ENCODE measurements at regions not wholly inside any gene's neighbourhood (a gene's known extent, or its start where the extent isn't known, plus 50 kb on each side); places are given as distances from the start of the nearest gene placed in this dataset.
"Not testable (repeated sequence)": the region's sequence is repeated elsewhere in the genome, so short reads cannot be mapped to it uniquely, and the experiment has no call there.

DNA sequence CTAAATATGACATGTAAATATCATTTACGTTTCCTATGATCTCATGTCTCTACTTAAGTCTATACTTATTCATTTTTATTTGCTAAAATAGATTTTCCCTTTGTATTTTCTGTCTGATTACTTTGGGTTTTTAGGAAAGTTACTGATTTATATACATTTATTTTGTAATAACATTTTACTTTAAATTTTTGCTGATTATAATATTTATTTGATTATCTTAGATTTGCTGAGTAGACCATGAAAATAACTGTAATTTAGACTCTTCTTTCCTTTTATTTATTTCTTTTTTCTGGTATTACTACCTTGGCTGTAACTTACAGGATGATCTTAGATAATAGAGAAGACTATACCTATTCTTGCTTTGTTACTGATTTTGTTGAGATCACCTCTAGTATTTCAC lies 159.9 kb upstream of the POGK start:
- Mint-ChIP-seq H3K27ac (no peak overlapping the region), H3K36me3 (no peaks in the 10 kb centered on the region), H3K4me3 (no peak overlapping the region), H3K9me3 (no peaks in the 10 kb centered on the region), H3K27me3 (peaks cover 0 to 3% of the 10 kb centered on the region in 2 donors), H3K4me1 (no peaks in the 10 kb centered on the region)
- DNase-seq = no peak
- ATAC-seq (replicated peaks) = no peak

DNA sequence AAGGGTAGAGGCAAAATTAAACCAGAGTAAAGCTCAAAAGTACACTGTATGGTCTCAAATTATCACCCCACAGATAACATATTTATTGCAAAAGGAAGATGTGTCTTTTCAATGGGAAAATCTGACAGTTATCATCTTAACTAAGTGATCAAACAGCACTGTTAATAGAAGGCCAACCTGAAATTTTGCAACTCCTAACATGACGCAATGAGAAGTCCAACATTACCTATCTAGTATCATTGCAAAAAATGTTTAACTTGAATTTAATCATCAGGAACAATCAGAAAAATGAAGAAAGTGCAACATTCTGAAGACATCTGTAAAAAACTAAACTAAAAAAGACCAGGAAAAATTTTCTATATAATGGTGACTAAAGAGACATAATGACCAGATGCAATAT lies 156.7 kb upstream of the POGK start:
- no peaks in the 10 kb centered on the region for H3K4me1 Mint-ChIP-seq
- peaks cover 11 to 13% of the 10 kb centered on the region in 2 donors for H3K27me3 Mint-ChIP-seq
- DNase-seq (no peak), ATAC-seq (replicated peaks) (no peak)
- peaks cover 17 to 24% of the 10 kb centered on the region in 2 donors for H3K9me3 Mint-ChIP-seq
- H3K27ac Mint-ChIP-seq = no peak overlapping the region
- H3K4me3 Mint-ChIP-seq = no peak overlapping the region
- peaks cover 0 to 3% of the 10 kb centered on the region in 2 donors for H3K36me3 Mint-ChIP-seq

DNA sequence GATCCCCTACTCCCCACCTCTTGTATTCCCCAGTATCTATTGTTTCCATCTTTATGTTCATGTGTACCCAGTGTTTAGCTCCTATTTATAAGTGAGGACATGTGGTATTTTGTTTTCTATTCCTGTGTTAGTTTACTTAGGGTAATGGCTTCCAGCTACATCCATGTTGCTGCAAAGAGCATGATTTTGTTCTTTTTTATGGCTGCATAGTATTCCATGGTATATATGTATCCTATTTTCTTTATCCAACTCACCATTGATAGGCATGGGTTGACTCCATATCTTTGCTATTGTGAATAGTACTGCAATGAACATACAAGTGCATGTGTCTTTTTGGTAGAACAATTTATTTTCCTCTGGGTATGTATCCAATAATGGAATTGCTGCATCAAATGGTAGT lies 154.6 kb upstream of the POGK start:
- ATAC-seq (replicated peaks); DNase-seq; H3K36me3 Mint-ChIP-seq; H3K4me1 Mint-ChIP-seq; H3K4me3 Mint-ChIP-seq; H3K27ac Mint-ChIP-seq: not testable (repeated sequence)
- peaks cover 17 to 24% of the 10 kb centered on the region in 2 donors for H3K9me3 Mint-ChIP-seq
- H3K27me3 Mint-ChIP-seq = peaks cover 11 to 17% of the 10 kb centered on the region in 2 donors

DNA sequence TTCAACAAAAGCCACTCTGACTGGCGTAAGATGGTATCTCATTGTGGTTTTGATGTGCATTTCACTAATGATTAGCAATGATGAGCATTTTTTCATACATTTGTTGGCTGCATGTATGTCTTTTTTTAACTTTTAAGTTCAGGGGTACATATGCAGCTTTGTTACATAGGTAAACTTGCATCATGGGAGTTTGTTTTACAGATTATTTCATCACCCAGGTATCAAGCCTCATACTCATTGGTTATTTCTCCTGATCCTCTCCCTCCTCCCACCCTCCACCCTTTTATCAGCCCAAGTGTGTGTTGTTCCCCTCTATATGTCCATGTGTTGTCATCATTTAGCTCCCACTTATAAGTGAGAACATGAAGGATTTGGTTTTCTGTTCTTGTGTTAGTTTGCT lies 154.1 kb upstream of the POGK start:
- no peaks in the 10 kb centered on the region for H3K4me1 Mint-ChIP-seq
- no peak overlapping the region for H3K27ac Mint-ChIP-seq
- ATAC-seq (replicated peaks) (no peak), DNase-seq (no peak)
- peaks cover 0 to 3% of the 10 kb centered on the region in 2 donors for H3K36me3 Mint-ChIP-seq
- H3K4me3 Mint-ChIP-seq = no peak overlapping the region
- peaks cover 17 to 24% of the 10 kb centered on the region in 2 donors for H3K9me3 Mint-ChIP-seq
- peaks cover 9 to 22% of the 10 kb centered on the region in 2 donors for H3K27me3 Mint-ChIP-seq

DNA sequence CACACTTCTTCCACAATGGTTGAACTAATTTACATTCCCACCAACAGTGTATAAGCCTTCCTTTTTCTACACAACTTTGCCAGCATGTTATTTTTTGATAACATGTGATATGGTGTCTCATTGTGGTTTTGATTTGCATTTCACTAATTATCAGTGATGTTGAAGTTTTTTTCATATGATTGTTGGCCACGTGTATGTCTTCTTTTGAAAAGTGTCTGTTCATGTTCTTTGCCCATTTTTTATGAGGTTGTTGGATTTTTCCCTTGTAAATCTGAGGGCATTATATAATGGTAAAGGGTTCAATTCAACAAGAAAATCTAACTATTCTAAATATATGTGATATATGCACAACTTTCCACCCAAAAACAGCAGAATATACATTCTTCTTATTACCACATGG lies 153.4 kb upstream of the POGK start:
- not testable (repeated sequence) for H3K4me3 Mint-ChIP-seq; H3K4me1 Mint-ChIP-seq; H3K27ac Mint-ChIP-seq; DNase-seq; H3K36me3 Mint-ChIP-seq; ATAC-seq (replicated peaks)
- Mint-ChIP-seq H3K9me3 (peaks cover 17 to 24% of the 10 kb centered on the region in 2 donors), H3K27me3 (peaks cover 12 to 26% of the 10 kb centered on the region in 2 donors)

DNA sequence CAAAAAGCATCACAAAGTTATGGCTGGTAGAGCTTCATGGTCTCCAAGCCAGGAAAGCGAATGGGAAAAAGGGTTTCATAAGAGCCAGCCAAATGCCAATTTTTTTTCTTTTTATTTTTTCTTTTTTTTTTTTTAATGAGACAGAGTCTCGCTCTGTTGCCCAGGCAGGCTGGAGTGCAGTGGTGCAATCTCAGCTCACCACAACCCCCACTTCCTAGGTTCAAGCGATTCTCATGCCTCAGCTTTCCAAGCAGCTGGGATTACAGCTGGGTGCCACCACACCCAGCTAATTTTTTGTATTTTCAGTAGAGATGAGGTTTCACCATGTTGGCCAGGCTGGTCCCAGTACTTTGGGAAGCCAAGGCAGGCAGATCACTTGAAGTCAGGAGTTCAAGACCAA lies 148.7 kb upstream of the POGK start:
- H3K27me3 Mint-ChIP-seq = peaks cover 18 to 44% of the 10 kb centered on the region in 2 donors
- not testable (repeated sequence) for DNase-seq; H3K36me3 Mint-ChIP-seq; H3K27ac Mint-ChIP-seq; ATAC-seq (replicated peaks); H3K4me1 Mint-ChIP-seq; H3K4me3 Mint-ChIP-seq
- H3K9me3 Mint-ChIP-seq = peaks cover 9 to 12% of the 10 kb centered on the region in 2 donors

DNA sequence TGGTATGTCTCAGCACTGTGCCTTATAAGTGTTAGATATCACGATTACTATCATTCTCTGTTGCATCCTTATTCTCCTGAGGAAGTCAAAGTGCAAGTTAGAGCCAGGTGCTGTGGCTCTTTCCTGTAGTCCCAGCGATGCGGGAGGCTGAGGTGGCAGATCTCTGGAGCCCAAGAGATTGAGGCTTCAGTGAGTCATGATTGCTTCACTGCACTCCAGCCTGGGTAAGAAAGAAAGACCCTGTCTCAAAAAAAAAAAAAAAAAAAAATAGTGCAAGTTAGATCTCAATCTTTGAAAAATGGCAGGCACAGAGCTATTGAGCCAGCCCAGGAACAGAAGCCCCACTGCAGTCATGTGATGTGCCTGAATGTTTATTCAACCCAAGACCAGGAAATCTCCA lies 147.8 kb upstream of the POGK start:
- Mint-ChIP-seq H3K27me3 (peaks cover 10 to 42% of the 10 kb centered on the region in 2 donors), H3K4me3 (no peak overlapping the region), H3K36me3 (no peaks in the 10 kb centered on the region), H3K4me1 (peaks cover 0 to 2% of the 10 kb centered on the region in 2 donors), H3K9me3 (peaks cover 2 to 3% of the 10 kb centered on the region in 2 donors), H3K27ac (no peak overlapping the region)
- no peak for ATAC-seq (replicated peaks)
- DNase-seq = no peak

DNA sequence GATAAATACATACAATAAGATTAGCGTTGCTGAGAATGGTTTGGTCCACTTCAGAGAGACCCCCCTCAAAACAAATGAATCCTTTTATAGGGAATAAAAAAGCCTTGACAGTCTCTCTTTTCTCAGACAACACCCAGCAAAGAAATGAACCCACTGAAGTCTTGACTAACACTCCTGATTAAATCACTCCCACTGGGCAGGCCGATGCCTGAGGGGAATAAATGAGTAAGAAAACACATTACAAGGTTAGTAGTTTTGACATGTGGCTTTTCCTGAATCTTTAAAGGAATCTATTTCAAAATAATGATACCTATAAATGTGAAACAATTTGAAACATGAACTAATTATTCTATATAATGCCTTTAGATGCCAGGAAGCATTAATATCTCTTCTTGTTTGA lies 146.9 kb upstream of the POGK start:
- ATAC-seq (replicated peaks) (no peak), DNase-seq (no peak)
- H3K4me1 Mint-ChIP-seq = peaks cover 0 to 2% of the 10 kb centered on the region in 2 donors
- no peak overlapping the region for H3K27ac Mint-ChIP-seq
- peaks cover 10 to 40% of the 10 kb centered on the region in 2 donors for H3K27me3 Mint-ChIP-seq
- no peaks in the 10 kb centered on the region for H3K9me3 Mint-ChIP-seq
- H3K36me3 Mint-ChIP-seq = no peaks in the 10 kb centered on the region
- H3K4me3 Mint-ChIP-seq = no peak overlapping the region

DNA sequence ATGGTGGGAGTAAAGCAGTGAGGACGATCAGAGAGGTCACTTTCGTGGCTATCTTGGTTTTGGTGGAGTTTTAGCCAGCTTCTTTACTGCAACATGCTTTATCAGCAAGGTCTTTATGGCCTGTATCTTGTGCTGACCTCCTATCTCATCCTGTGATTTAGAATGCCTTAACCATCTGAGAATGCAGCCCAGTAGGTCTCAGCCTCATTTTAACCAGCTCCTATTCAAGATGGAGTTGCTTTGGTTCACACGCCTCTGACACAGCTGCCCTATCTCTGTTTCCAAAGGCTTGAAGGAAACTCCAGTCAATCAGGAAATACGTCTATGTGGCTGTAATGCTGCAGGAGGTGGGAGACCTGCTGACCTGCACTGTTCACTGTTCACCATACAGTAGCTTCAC lies 146.1 kb upstream of the POGK start:
- no peaks in the 10 kb centered on the region for H3K9me3 Mint-ChIP-seq
- H3K27me3 Mint-ChIP-seq = peaks cover 10 to 34% of the 10 kb centered on the region in 2 donors
- no peak for DNase-seq
- H3K27ac Mint-ChIP-seq = no peak overlapping the region
- H3K4me1 Mint-ChIP-seq = peaks cover 0 to 2% of the 10 kb centered on the region in 2 donors
- ATAC-seq (replicated peaks) = no peak
- no peaks in the 10 kb centered on the region for H3K36me3 Mint-ChIP-seq
- H3K4me3 Mint-ChIP-seq = no peak overlapping the region

DNA sequence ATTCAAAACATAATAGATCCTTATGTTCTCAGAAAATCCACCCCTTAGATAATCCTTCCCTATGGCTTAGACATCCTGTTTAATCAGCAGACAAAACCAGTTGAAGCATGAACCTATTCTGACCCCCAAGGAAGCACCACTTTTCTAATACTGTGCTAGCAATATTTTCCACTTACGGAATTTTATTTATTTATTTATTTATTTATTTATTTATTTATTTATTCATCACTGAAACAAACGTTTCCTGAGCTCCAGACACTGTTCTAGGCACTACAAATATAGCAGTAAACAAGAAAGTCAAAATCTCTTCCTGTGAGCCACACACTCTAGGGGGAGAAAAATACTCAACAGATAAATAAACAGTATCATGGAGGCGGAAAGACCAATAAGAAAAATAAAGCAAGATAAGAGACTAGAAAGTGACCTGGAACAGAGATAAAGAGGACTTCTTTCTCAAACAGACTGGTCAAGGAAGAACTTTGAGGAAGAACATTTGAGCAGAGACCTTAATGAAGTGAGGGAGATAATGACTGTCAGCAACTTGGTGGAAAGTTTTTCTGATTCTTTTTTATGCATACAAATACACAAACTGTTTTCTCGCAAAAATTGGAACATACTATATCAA lies 145.5 kb upstream of the POGK start:
- H3K4me3 Mint-ChIP-seq = no peak overlapping the region
- H3K4me1 Mint-ChIP-seq = peaks cover 0 to 2% of the 10 kb centered on the region in 2 donors
- no peaks in the 10 kb centered on the region for H3K36me3 Mint-ChIP-seq
- no peak for DNase-seq
- H3K27ac Mint-ChIP-seq = no peak overlapping the region
- peaks cover 10 to 34% of the 10 kb centered on the region in 2 donors for H3K27me3 Mint-ChIP-seq
- H3K9me3 Mint-ChIP-seq = no peaks in the 10 kb centered on the region
- ATAC-seq (replicated peaks) = no peak

DNA sequence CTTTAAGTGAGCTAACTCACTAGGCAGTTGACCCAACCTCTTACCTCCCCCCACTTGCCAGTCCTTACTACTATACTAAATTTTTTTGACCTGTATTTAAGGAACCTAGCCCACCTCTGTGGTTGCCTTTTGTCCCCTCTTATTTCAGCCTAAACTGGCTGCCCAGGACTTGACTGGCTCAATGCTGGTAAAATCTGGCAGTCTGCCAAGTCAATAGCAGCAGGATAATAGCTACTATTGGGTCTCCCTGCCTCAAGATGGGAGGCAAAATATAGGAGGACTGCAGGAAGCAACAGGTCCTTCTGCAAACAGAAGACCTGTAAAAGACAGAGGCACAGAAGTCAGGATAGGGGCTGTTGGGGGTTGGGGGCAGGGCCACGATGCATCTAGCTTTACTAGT lies 144.2 kb upstream of the POGK start:
- DNase-seq = no peak
- no peak overlapping the region for H3K4me3 Mint-ChIP-seq
- peaks cover 0 to 2% of the 10 kb centered on the region in 2 donors for H3K4me1 Mint-ChIP-seq
- H3K27ac Mint-ChIP-seq = no peak overlapping the region
- H3K27me3 Mint-ChIP-seq = peaks cover 10 to 29% of the 10 kb centered on the region in 2 donors
- no peaks in the 10 kb centered on the region for H3K36me3 Mint-ChIP-seq
- ATAC-seq (replicated peaks) = no peak
- H3K9me3 Mint-ChIP-seq = no peaks in the 10 kb centered on the region

DNA sequence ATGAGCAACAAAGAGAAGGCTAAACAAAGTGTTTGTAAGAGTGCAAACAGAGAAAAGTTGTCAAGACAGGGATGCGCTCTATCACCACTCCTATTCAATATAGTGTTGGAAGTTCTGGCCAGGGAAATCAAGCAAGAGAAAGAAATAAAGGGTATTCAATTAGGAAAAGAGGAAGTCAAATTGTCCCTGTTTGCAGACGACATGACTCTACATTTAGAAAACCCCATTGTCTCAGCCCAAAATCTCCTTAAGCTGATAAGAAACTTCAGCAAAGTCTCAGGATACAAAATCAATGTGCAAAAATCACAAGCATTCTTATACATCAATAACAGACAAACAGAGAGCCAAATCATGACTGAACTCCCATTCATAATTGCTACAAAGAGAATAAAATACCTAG lies 143.4 kb upstream of the POGK start:
- ATAC-seq (replicated peaks); H3K27ac Mint-ChIP-seq; DNase-seq; H3K4me3 Mint-ChIP-seq; H3K9me3 Mint-ChIP-seq; H3K4me1 Mint-ChIP-seq; H3K36me3 Mint-ChIP-seq: not testable (repeated sequence)
- peaks cover 9 to 24% of the 10 kb centered on the region in 2 donors for H3K27me3 Mint-ChIP-seq

DNA sequence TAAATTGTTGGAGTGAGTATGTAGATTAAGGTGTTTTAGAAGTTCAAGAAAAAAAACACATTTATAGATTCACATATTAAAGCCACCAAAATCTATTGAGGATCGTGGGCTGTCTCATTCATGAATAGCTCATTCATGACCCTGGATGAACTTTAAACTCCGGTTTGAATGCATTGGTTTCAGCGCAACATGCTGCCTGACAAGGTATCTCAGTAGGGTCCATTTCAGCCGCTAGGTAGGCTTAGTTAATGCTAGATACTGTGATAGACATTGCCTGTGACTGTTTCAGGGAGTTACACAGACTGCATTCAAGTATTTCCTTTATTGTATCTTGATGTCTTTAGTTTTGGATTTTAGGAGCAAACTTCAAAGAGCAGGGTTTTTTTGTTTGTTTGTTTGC lies 140.5 kb upstream of the POGK start:
- ATAC-seq (replicated peaks) = no peak
- H3K36me3 Mint-ChIP-seq = no peaks in the 10 kb centered on the region
- DNase-seq = no peak
- H3K4me3 Mint-ChIP-seq = no peak overlapping the region
- H3K4me1 Mint-ChIP-seq = no peaks in the 10 kb centered on the region
- H3K9me3 Mint-ChIP-seq = no peaks in the 10 kb centered on the region
- no peak overlapping the region for H3K27ac Mint-ChIP-seq
- H3K27me3 Mint-ChIP-seq = peaks cover 4 to 18% of the 10 kb centered on the region in 2 donors

DNA sequence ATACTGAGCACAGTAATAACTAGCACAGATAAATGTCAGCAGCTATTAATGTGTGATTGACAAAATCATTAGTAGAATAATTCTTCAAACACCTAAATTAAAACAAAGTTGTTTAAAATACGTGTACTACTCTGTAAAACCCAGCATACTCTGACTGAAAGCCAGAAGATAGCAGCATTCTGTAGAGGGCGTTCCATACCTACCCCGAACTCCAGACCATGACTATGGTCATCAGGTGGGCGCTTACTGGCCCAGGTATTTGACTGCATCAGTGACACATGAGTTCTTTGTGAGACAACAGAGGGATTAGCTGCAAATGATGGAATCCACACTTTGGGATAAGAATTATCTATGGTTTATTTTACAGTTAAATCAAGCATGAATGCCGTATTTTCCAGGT lies 139.7 kb upstream of the POGK start:
- ATAC-seq (replicated peaks) = no peak
- Mint-ChIP-seq H3K27me3 (peaks cover 4 to 11% of the 10 kb centered on the region in 2 donors), H3K36me3 (no peaks in the 10 kb centered on the region)

DNA sequence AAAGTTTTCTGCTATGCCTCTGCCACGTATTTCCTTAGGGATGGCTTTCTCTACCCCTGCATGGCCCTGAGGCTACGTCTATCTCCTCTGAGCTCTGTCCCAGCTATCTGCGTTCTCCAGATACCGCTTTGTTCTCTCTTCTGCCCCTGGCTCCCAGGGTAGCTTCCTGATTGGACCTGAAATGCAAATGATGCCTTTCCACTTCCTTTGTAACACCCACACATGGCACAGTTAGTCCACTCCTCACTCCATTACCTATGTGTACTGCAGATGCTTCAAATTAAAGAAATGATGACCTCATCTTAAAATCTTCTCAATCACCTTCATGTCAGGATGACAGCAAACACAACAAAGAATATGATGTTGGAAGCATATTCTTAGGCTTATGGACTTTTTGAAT lies 138.6 kb upstream of the POGK start:
- Mint-ChIP-seq H3K9me3 (no peaks in the 10 kb centered on the region), H3K4me1 (no peaks in the 10 kb centered on the region), H3K27ac (no peak overlapping the region), H3K4me3 (no peak overlapping the region), H3K27me3 (peaks cover 4 to 7% of the 10 kb centered on the region in 2 donors), H3K36me3 (no peaks in the 10 kb centered on the region)
- DNase-seq = no peak
- ATAC-seq (replicated peaks) = no peak

More for the DNA sequence above, 139.7 kb upstream of the POGK start:
- no peaks in the 10 kb centered on the region for H3K4me1 Mint-ChIP-seq
- no peak overlapping the region for H3K27ac Mint-ChIP-seq
- no peak for DNase-seq
- no peak overlapping the region for H3K4me3 Mint-ChIP-seq
- H3K9me3 Mint-ChIP-seq = no peaks in the 10 kb centered on the region

Data from stimulated activated naive B cell treated with anti-CD40 and anti-IgM and Interleukin-4, amounts not matched to agents 10 μg/mL and 1 μg/mL and 100 μg/mL, for 72 hours (primary cell).